Hematopoietic multipotent progenitor cell (in vitro differentiated cells): ENCODE measurements at regions not wholly inside any gene's neighbourhood (a gene's known extent, or its start where the extent isn't known, plus 50 kb on each side); places are given as distances from the start of the nearest gene placed in this dataset.

ENCODE experiments used
- DNase-seq, 3 donors: peaks; one replicate each; pipeline ENCODE4 v3.0.0-alpha.2; 2011 to 2015; ENCODE audit warnings: low read depth in 2 of 3, low spot score in 2 of 3

GRCh38 chr11:90840071-90840470 lies 617.2 kb upstream of the CHORDC1 start:
- DNase-seq, result no peak

DNA sequence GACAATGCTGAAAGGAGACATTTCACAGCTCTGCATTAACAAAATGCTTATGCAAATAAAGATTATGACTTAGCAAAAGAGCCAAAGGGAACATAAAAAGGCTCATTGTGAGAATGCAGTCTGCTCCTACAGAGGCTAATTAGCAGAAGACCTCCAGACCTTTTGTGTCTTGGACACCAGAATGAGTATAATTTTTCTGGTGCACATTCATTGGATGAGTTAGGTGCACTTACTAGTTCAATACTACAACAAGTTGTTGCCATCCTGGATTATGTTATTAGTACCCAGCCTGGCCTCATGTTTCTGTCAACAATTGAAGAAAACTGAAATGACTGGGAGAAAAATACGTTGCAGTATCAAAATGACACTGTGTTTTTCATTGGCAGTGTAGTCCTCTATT lies 613.2 kb upstream of the CHORDC1 start:
- no peak for DNase-seq

DNA sequence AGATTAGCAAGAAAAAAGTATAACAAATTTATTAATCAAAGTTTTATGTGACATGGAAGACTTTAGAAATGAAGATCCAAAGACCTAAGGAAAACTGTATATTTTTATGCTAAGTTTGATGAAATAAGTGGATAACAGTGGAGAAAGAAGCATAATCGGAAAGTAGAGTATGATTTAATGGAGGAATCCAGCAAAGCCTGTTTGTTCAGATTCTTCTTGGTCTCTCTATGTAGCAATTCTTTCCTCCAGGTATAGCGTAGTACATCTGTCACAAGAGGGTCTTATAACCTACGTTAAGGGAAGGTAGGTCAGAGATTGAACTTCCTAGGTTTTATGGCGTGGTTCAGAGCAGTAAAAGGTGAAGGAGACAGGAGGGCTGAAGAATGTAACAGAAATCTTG lies 600.6 kb upstream of the CHORDC1 start:
- DNase-seq, result no peak

- no peak for DNase-seq
Measured at GRCh38 chr11:90822996-90823395, 600.1 kb upstream of the CHORDC1 start.

DNA sequence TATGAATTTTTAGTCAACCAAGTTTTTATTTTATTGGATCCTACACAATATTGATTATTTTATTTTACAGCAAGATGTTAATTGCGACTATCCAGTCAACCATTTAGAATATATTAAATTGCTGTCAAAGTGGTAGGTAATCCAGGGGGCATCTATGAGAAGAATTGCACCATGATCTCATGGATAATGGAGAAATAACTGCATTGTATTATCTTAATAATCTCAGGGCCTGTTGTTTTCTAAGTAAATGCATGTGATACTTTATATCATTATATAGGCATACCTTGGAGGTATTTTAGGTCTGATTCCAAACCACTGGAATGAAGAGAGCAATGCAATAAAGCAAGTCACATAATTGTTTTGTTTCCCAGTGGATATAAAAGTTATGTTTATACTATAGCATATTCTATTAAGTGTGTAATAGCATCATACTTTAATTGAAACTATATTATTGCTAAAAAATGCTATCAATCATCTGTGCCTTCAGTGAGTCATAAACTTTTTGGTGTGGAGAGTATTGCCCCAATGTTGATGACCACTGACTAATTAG lies 595.4 kb upstream of the CHORDC1 start:
- DNase-seq, result no peak

- DNase-seq, result no peak
Measured at GRCh38 chr11:90809581-90809980, 586.7 kb upstream of the CHORDC1 start.

DNA sequence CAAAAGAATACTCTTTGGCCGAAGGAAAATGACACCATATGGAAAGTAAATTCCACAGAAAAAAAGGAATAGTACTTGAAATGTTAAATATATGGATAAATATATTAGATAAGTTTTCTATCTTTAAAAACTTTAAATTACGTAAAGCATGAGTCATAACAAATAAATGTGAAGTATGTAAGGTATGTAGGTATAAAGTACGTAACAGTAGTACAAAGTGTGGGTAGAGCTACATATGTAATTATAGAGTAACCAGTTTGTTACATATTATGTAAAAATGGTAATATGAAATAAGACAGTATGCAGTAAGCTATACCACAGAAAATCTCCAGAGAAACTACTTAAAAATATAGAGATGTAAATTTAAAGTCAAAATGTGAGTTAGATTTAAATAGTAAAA lies 582.3 kb upstream of the CHORDC1 start:
- no peak for DNase-seq

- DNase-seq, result no peak
Measured at GRCh38 chr11:90803831-90804230, 581.0 kb upstream of the CHORDC1 start.

GRCh38 chr11:90803366-90803765 lies 580.5 kb upstream of the CHORDC1 start:
- DNase-seq, result no peak

DNA sequence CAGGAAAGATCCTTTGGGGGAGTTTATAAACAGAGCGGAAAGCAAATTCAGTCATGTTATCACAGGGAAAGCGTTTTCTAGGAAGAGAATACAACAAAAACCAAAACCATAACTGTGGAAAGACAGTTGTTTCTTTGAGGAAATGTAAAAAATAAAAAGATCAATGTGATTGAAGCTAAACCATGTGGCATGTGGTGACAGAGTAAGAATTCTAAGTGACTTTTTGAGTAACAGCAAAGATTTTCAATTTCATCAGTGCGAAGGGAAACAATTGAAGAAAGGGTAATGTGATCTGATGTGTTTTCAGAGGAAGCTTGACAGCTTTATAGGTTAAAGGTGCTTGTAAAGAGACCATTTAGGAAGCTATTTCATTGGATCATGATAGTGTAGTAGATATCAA lies 575.9 kb upstream of the CHORDC1 start:
- DNase-seq, result no peak

DNA sequence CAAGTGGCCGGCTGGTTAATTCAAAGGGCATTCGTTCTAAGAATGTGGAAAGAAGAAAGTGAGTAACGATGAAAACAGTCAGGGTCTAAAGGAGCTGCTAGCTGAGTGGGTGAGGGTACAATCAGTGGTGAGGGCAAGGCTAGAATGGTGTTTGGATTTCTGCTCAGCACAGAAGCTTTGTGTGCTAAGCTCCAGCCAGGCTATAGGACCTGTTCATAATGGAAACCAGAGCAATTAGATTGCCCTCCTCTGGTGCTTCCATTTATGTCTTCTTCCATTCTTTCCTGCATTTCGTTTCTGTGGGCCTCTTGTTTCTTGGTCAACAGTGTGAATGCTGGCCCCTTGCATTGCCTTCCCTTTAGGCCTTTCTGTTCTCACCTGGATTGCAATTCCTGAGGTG lies 572.9 kb upstream of the CHORDC1 start:
- no peak for DNase-seq

DNA sequence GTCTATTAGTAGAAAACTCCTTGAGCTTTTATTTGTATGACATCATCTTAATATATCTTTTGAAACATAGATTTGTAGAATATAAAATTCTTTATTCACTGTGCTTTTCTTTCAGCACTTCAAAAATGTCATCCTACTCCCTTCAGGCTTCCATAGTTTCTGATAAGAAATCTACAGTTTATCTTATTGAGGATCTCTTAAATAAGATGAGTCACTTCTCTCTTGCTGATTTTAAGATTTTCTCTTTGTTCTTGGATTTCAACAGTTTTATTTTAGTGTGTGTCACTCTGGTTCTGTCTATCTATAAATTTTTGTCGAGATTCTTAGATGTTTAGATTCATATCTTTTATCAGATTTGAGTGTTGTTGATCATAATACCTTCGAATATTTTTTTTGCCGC lies 566.1 kb upstream of the CHORDC1 start:
- DNase-seq, result no peak

GRCh38 chr11:90784241-90784814 lies 561.5 kb upstream of the CHORDC1 start:
- no peak for DNase-seq

DNA sequence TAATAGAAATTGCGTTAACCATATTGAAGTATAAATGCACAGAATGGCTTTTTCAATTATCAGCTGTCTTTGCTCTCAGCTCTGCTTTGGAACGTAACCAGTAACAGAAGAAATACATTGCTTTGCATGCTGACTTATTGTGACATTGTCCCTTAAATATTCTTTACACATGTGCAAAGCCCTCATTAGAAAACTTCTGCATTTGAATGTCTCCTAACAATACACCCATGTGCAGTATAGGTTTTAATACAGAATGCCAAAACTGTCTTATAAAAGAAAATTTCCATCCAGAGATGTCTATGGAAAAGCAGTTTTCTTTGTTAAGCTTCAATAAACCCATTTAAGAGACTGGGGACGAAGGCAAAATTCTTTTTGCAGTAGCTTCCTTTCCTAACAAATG lies 560.3 kb upstream of the CHORDC1 start:
- DNase-seq, result no peak

DNA sequence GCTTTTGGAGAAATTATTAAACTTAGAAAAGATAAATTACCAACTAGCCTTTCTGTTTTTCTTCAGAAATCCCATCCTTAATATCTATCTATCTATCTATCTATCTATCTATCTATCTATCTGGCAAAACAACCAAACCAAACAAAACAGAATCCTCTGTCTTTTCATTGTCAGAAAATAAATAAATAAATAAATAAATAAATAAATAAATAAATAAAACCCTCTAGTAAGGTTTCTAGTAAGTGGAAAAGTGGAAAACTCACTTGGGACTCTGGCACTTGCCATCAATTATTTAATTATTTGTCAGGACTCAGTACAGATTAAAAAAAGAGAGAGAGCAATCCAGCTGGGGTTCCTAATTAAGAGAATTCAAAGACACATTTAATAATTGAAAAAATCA lies 556.2 kb upstream of the CHORDC1 start:
- DNase-seq, result no peak

DNA sequence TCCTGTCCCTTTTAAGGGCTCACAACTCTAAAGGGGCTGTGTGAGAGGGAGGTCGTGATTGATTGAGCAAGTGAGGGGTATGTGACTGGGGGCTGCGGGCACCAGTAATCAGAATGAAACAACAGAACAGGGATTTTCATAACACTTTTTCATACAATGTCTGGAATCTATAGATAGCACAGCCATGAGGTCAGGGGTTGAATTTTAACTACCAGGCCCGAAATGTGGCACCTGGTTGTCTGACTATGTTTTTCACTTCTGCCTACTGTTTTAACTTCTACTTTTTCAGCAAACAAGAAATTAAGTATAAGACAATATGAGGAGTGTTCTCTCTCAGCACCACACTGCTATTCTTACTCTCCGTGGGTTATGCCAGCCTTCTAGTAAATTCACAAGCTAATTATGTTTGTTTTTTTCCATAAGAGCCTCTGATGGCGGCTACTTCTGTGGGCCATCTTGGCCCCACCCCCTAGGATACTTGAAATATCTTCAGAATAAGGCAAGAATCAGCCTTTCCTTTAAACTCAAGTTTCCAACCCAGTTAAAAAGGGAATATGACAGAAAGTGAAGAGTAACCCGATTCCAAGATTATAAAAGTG lies 552.8 kb upstream of the CHORDC1 start:
- DNase-seq, result no peak

DNA sequence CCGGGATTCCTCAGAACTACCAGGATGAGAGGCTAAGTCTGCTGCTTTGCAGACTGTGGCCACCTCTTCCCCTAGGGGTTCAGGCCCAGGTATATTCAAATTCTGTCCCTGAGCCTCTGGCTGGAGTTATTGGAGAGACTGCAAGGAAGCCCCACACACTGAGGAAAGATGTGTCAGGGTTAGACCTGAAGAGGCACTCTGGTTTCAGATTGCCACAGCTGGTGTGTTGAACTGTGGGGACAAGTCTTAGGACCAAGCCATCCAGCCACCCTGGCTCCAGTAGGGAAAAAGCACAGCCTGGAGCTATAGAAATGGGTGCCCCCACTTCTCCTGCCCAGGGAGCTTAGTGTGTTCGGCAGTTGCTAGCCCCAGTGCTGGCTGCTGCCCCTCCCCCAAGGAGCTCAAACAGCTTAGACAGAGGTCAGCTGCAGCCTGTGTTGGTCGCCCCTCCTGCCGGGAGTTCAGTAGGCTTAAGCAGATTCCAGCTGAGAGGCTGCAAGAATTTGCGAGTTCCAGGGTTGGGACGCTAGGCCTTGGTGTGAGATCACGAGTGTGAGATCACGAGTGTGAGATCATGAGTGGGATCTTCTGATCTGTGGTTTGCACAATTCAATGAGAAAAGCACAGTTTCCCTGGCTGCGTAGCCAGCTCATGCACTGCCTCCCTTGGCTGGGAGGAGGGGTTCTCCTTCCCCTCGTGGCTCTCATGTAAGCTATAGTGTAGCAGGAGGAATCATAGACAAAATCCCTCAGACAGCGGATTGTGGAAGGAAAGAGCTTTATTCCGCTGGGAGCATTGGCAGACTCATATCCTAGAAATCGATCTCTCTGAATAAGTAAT lies 552.1 kb upstream of the CHORDC1 start:
- no peak for DNase-seq

DNA sequence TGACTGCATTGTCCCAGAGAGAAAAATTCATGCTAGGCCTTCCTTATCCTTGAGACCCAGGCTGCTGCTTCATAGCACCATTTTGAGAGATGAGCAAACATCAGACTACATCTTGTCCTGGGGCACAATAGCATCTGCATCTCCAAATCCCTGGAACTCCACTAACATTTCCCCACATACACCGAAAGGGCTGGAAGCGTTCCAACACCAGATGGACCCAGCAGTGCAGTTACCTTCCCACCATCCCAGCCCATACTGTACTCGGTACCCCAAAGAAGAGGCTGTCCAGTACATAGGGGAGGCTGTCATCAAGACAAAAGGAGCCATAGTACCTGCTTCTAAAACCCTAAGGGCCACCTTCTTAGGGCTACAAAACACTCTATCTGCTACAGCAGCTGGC lies 547.2 kb upstream of the CHORDC1 start:
- no peak for DNase-seq

- DNase-seq, result no peak
Measured at GRCh38 chr11:90766121-90766520, 543.3 kb upstream of the CHORDC1 start.

GRCh38 chr11:90764691-90765090 lies 541.8 kb upstream of the CHORDC1 start:
- no peak for DNase-seq

DNA sequence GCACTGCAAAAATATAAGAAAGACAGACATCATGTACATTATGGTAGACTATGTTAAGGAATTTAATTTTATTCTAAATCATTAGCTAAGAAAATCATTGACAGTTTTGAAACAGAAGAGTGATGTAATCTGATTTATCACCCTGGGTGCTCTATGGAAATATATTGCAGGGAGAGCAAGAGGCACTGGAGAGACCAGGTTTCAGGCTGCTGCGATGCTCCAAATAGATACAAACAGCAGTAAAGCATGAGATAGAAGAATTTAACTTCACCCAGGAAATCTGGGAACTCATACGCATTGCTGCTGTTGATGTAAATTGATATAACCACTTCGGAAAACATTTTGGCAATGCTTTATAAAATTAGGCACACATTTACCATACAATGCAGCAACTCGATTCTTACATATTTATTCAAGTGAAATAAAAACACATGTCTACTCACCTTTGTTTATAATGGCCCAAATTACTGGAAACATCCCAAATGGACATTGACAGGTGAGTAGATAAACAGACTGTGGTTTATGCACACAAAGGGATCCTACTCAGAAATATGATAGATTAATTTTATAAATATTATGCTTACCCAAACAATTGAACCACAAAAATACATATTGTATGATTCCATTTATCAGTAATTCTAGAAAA lies 535.1 kb upstream of the CHORDC1 start:
- no peak for DNase-seq
